ENCODE measurements at regions not wholly inside any gene's neighbourhood (a gene's known extent, or its start where the extent isn't known, plus 50 kb on each side); places are given as distances from the start of the nearest gene placed in this dataset.

DNA sequence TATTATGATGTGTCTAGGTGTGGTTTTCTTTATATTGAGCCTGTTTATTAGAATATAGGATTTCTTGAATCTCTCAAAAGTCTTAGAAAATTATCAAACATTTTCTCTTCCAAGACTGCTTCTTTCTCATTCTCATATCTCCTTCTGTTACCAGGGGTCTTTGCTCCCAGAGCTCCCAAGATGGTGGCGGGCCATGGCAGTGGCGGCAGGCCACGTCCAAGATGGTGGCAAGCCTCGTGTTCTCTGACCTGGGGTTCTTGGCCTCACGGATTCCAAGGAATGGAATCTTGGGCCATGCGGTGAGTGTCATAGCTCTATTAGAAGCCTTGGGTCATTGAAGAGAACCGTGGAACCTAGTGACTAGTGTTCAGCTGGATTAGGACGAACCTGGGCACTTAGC is 248.9 kb downstream of the SMARCA2 start:
- POLR2A ChIA-PET, result no interaction called here
- H3K27me3 ChIP-seq (ENCODE audit: control insufficient read depth in 1 of 2, insufficient read depth in 2 of 2, low read length in 2 of 2), result no peaks in the 10 kb centered on the region; a peak in 2 of 5 replicates
- BruUV-seq (replicated peaks), result no TSS peak
- H3K36me3 ChIP-seq (replicated peaks in 1 of 2; ENCODE audit: control insufficient read depth in 1 of 2, insufficient read depth in 2 of 2, low read length in 2 of 2), result no peaks in the 10 kb centered on the region
- DNase-seq (ENCODE audit: low spot score), result no peak
- FAIRE-seq, result no peak
- no peak overlapping the region for H3K4me2 ChIP-seq (ENCODE audit: low read depth, low read length)
- 19% methylated on average over 8 of the region's 8 CpGs for WGBS (ENCODE audit: low lambda C conversion rate)
- no peaks in the 10 kb centered on the region for H3K79me2 ChIP-seq (ENCODE audit: insufficient read depth, low read length)
- intact Hi-C loops (cut with micrococcal nuclease; ENCODE audit: unreplicated experiment), result no loop called here
- CTCF ChIA-PET (ENCODE audit: low intra/inter-chr PET ratio, low total read pairs), result no interaction called here
- no peaks in the 10 kb centered on the region for H4K20me1 ChIP-seq (ENCODE audit: insufficient read depth, low read length)
- no peak for TF ChIP-seq SNAPC5 (CRISPR knock-in tag; IDR thresholded peaks at IDR 0.05; ENCODE audit: borderline replicate concordance)
- TF ChIP-seq JUN (CRISPR knock-in tag; IDR thresholded peaks at IDR 0.05), result no peak
- TF ChIP-seq BRCA1 (CRISPR knock-in tag; IDR thresholded peaks at IDR 0.05), result no peak
- no peak for TF ChIP-seq EHMT2 (IDR thresholded peaks at IDR 0.05; ENCODE audit: borderline replicate concordance, low read depth, low read length)
- TF ChIP-seq, protein P1, sequence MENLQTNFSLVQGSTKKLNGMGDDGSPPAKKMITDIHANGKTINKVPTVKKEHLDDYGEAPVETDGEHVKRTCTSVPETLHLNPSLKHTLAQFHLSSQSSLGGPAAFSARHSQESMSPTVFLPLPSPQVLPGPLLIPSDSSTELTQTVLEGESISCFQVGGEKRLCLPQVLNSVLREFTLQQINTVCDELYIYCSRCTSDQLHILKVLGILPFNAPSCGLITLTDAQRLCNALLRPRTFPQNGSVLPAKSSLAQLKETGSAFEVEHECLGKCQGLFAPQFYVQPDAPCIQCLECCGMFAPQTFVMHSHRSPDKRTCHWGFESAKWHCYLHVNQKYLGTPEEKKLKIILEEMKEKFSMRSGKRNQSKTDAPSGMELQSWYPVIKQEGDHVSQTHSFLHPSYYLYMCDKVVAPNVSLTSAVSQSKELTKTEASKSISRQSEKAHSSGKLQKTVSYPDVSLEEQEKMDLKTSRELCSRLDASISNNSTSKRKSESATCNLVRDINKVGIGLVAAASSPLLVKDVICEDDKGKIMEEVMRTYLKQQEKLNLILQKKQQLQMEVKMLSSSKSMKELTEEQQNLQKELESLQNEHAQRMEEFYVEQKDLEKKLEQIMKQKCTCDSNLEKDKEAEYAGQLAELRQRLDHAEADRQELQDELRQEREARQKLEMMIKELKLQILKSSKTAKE (CRISPR knock-in tag; IDR thresholded peaks at IDR 0.05; ENCODE audit: borderline replicate concordance), result no peak
- no peak overlapping the region for H3K4me3 ChIP-seq (replicated peaks in 1 of 3; ENCODE audit: insufficient read depth in 1 of 3, low read depth in 2 of 3, low read length in 3 of 3)
- no peaks in the 10 kb centered on the region for H3K9me3 ChIP-seq (ENCODE audit: low read length)
- no peak overlapping the region for H3K9ac ChIP-seq (ENCODE audit: insufficient read depth, low read depth, low read length)
- no peaks in the 10 kb centered on the region for H3K4me1 ChIP-seq (ENCODE audit: insufficient read depth, low read length)
- no peak overlapping the region for H2AFZ ChIP-seq (ENCODE audit: low read length)
- ATAC-seq, result no peak
- H3K27ac ChIP-seq (ENCODE audit: extremely low read length, insufficient read depth, low read length), result no peak overlapping the region
- in situ Hi-C loops (cut with HindIII; ENCODE audit: extremely low pct_ligation_motif_present, low pct_unique_long_range_greater_than_20kb), result no loop called here

DNA sequence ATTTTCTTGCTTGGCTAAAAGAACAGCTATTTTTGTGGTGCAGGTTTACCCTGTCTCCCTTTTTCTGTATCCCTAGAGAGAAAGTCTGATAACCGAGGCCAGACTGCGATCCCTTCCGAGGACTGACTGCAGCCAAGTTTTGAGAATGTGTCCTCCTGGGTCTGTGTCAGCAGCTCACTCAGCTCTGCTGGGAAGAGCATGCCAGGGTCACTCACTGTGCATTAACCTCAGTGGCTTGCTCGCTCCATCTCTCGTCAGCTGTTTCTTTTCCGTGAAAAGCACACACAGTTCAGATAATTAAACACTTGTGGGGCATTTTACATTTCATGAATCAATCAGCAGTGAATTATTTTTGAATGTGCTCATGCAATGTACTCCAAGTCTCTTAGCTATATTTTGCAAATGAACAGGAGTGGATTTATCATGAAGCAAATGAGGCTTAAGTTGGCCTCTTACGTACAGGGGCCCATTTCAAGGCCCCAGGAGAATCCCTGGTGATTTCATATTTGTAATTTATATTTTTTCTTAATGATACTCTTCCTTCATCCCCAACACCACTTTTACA is 252.1 kb downstream of the SMARCA2 start:
- DNase-seq (ENCODE audit: low spot score) (no peak), FAIRE-seq (no peak), ATAC-seq (no peak)
- BruUV-seq (replicated peaks), result no TSS peak
- Histone ChIP-seq H3K27me3 (ENCODE audit: control insufficient read depth in 1 of 2, insufficient read depth in 2 of 2, low read length in 2 of 2) (no peaks in the 10 kb centered on the region; a peak in 3 of 5 replicates), H3K4me1 (ENCODE audit: insufficient read depth, low read length) (no peaks in the 10 kb centered on the region), H3K4me2 (ENCODE audit: low read depth, low read length) (no peak overlapping the region), H2AFZ (ENCODE audit: low read length) (no peak overlapping the region), H3K79me2 (ENCODE audit: insufficient read depth, low read length) (no peaks in the 10 kb centered on the region), H3K27ac (ENCODE audit: extremely low read length, insufficient read depth, low read length) (no peak overlapping the region), H4K20me1 (ENCODE audit: insufficient read depth, low read length) (no peaks in the 10 kb centered on the region), H3K36me3 (replicated peaks in 1 of 2; ENCODE audit: control insufficient read depth in 1 of 2, insufficient read depth in 2 of 2, low read length in 2 of 2) (no peaks in the 10 kb centered on the region), H3K9me3 (ENCODE audit: low read length) (no peaks in the 10 kb centered on the region), H3K9ac (ENCODE audit: insufficient read depth, low read depth, low read length) (no peak overlapping the region), H3K4me3 (replicated peaks in 1 of 3; ENCODE audit: insufficient read depth in 1 of 3, low read depth in 2 of 3, low read length in 3 of 3) (no peak overlapping the region)
- WGBS (ENCODE audit: low lambda C conversion rate), result 9% methylated on average over 7 of the region's 7 CpGs
- in situ Hi-C loops (cut with HindIII; ENCODE audit: extremely low pct_ligation_motif_present, low pct_unique_long_range_greater_than_20kb), result no loop called here
- POLR2A ChIA-PET, result no interaction called here
- TF ChIP-seq, protein P2, sequence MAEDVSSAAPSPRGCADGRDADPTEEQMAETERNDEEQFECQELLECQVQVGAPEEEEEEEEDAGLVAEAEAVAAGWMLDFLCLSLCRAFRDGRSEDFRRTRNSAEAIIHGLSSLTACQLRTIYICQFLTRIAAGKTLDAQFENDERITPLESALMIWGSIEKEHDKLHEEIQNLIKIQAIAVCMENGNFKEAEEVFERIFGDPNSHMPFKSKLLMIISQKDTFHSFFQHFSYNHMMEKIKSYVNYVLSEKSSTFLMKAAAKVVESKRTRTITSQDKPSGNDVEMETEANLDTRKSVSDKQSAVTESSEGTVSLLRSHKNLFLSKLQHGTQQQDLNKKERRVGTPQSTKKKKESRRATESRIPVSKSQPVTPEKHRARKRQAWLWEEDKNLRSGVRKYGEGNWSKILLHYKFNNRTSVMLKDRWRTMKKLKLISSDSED (CRISPR knock-in tag; IDR thresholded peaks at IDR 0.05), result no peak
- no peak for TF ChIP-seq ZC3H4 (CRISPR knock-in tag; IDR thresholded peaks at IDR 0.05; ENCODE audit: borderline replicate concordance)
- TF ChIP-seq ESRRA (CRISPR knock-in tag; IDR thresholded peaks at IDR 0.05; ENCODE audit: low read depth), result no peak
- intact Hi-C loops (cut with micrococcal nuclease; ENCODE audit: unreplicated experiment), result no loop called here
- CTCF ChIA-PET (ENCODE audit: low intra/inter-chr PET ratio, low total read pairs), result no interaction called here

Data from HepG2 (cell line).